Stimulated activated CD8-positive, alpha-beta memory T cell treated with anti-CD3 and anti-CD28 coated beads, Interleukin-4, amount 100 ng/mL, for 48 hours (primary cell): ENCODE measurements at regions not wholly inside any gene's neighbourhood (a gene's known extent, or its start where the extent isn't known, plus 50 kb on each side); places are given as distances from the start of the nearest gene placed in this dataset.
"Not testable (repeated sequence)": the region's sequence is repeated elsewhere in the genome, so short reads cannot be mapped to it uniquely, and the experiment has no call there.

ENCODE experiments used
- DNase-seq: peaks from one replicate; pipeline ENCODE4 v3.0.0-alpha.2; 2020

GRCh38 chr2:122523143-122523542 lies 767.7 kb downstream of the TSN start:
- DNase-seq, result no peak

GRCh38 chr2:122523981-122524380 lies 768.5 kb downstream of the TSN start:
- DNase-seq, result no peak

- DNase-seq, result no peak
Measured at GRCh38 chr2:122525336-122525735, 769.9 kb downstream of the TSN start.

- DNase-seq, result no peak
Measured at GRCh38 chr2:122528061-122528460, 772.6 kb downstream of the TSN start.

GRCh38 chr2:122528958-122529705 lies 773.7 kb downstream of the TSN start:
- no peak for DNase-seq

- DNase-seq, result no peak
Measured at GRCh38 chr2:122530814-122531213, 775.4 kb downstream of the TSN start.

- DNase-seq, result no peak
Measured at GRCh38 chr2:122531290-122532071, 776.0 kb downstream of the TSN start.

GRCh38 chr2:122532072-122532344 lies 776.6 kb downstream of the TSN start:
- no peak for DNase-seq

- no peak for DNase-seq
Measured at GRCh38 chr2:122532481-122532880, 777.0 kb downstream of the TSN start.

GRCh38 chr2:122535960-122536505 lies 780.6 kb downstream of the TSN start:
- DNase-seq, result no peak

GRCh38 chr2:122539311-122539710 lies 783.9 kb downstream of the TSN start:
- DNase-seq, result no peak

GRCh38 chr2:122539920-122540319 lies 784.5 kb downstream of the TSN start:
- no peak for DNase-seq

GRCh38 chr2:122542236-122542635 lies 786.8 kb downstream of the TSN start:
- no peak for DNase-seq

- DNase-seq, result no peak
Measured at GRCh38 chr2:122542646-122543045, 787.2 kb downstream of the TSN start.

GRCh38 chr2:122543815-122544214 lies 788.4 kb downstream of the TSN start:
- no peak for DNase-seq

- no peak for DNase-seq
Measured at GRCh38 chr2:122545821-122546220, 790.4 kb downstream of the TSN start.

GRCh38 chr2:122562775-122563174 lies 807.3 kb downstream of the TSN start:
- DNase-seq, result no peak

- no peak for DNase-seq
Measured at GRCh38 chr2:122563781-122564180, 808.3 kb downstream of the TSN start.

- DNase-seq, result no peak
Measured at GRCh38 chr2:122564843-122565242, 809.4 kb downstream of the TSN start.

GRCh38 chr2:122565364-122565763 lies 809.9 kb downstream of the TSN start:
- DNase-seq, result no peak

GRCh38 chr2:122570641-122571040 lies 815.2 kb downstream of the TSN start:
- DNase-seq, result no peak

- not testable (repeated sequence) for DNase-seq
Measured at GRCh38 chr2:122571471-122571870, 816.0 kb downstream of the TSN start.

- DNase-seq, result no peak
Measured at GRCh38 chr2:122575076-122575475, 819.6 kb downstream of the TSN start.

GRCh38 chr2:122583159-122583917 lies 827.9 kb downstream of the TSN start:
- DNase-seq, result no peak
